NCI-H1694 treated with DMSO at 0.1 percent for 48 hours (cell line): ENCODE measurements at regions not wholly inside any gene's neighbourhood (a gene's known extent, or its start where the extent isn't known, plus 50 kb on each side); places are given as distances from the start of the nearest gene placed in this dataset.
"Not testable (repeated sequence)": the region's sequence is repeated elsewhere in the genome, so short reads cannot be mapped to it uniquely, and the experiment has no call there.

ENCODE experiments used
- DNase-seq: peaks from one replicate; lab custom pipeline; 2025; lab: John Stamatoyannopoulos, UW

DNA sequence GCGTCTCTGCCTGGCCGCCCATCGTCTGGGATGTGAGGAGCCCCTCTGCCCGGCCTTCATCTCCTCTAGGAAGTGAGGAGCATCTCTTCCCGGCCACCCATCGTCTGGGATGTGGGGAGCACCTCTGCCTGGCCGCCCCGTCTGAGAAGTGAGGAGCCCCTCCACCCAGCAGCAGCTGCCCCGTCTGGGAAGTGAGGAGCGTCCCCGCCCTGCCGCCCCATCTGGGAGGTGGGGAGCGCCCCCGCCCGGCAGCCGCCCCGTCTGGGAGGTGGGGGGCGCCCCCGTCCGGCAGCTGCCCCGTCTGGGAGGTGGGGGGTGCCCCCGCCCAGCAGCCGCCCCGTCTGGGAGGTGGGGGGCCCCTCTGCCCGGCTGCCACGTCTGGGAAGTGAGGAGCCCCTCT lies 153.7 kb upstream of the MYRIP start:
- not testable (repeated sequence) for DNase-seq

DNA sequence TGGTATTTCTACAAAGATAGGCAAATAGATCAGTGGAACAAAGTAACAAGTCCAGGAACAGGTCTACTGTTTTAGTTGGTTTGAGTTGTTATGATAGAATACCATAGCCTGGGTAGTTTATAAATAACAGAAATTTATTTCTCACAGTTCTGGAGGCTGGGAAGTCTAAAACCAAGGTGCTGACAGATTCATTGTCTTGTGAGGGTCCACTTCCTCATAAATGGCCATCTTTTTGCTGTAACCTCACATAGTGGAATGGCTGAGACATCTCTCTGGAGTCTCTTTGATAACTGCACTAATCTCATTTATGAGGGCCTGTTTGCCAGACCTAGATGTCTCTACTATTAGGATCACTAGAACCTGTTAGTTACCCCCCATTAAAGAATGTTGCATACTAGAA lies 152.3 kb upstream of the MYRIP start:
- no peak for DNase-seq

DNA sequence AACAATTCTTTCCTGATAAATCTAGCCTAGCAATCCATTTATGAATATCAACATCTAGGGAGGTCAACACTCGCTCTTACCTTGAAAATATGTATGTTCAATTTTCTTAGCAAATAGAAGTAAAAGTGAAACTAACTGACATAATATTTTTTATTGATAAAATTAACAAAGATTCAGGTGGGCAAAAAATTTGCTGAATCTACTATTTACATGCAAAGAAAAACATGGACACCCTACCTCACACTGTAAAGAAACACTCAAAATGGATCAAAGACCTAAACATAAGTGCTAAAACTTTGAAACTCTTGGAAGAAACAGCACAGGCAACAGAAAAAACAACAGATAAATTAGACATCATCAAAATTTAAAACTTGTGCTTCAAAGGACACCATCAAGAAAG lies 151.6 kb upstream of the MYRIP start:
- no peak for DNase-seq

DNA sequence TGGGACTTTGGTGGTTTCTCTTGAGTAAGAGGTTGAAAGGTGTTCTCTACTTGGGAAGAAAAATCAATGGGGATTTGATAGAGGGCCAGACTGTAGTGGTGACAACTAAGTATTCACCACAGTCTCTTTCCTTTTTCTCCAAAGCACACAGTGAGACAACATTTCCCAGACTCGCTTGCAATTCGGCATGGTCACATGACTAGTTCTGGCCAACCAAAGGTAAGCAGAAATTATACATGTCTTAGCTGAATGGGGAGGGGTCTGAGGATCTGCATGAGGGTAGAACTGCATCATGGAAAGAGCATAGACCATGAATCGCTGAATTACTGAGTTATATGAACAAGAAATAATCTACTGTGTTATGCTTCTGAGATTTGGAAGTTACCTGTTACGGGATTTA lies 144.5 kb upstream of the MYRIP start:
- no peak for DNase-seq

DNA sequence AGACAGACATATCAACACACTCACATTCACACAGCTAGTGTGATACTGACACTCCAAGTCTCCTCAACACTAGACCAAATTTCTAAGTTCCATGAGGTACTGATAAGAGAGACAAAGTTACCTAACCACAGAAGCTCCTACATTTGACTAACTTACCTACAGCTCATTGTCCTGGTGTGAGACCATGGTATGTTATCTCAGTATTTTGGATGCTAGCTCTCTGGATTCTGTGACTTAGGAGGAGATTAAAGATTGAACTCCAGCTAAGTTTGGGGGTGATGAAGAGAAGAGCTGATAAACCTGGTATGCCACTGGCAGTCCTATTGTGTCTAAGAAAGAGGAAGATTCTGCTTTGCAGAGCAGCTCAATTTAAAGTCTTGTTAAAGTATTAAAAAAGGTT lies 144.0 kb upstream of the MYRIP start:
- no peak for DNase-seq

DNA sequence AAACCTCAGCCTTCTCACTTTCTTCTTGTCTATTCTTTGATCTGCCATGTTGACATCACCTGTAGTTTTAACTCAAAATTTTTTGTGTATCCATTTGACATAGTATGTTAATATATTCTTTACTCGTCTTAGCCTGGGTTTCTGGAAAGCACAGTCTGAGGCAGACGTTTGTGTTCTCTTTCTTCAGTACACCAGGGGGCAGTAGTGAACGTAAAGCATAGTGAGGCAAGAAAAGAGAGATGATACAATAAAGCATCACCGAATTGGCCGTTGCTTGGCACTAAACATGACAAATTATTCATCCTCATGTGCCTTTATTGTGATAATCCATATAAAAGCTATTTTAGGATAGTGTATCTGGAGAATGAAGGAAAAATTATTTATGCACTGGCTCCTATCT lies 141.0 kb upstream of the MYRIP start:
- peak; percentile 0 for DNase-seq

DNA sequence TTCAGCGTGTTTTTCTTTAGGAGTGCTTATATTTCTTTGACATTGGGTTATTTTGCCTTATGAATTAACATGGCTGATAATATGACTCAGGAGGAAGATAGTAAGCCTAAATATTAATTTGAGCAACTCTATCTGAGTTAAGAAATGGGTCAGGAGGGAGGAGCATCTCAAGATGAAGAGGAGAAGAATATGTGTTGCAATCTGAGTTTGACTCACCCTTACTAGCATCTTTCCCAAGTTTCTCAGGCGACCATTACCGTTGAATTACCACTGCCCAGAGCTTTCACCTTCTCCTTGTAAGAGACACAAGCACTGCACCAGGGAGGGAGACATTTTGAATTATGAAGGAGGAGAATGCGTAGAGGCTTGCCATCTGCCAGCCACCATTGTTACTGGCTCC lies 138.3 kb upstream of the MYRIP start:
- DNase-seq: no peak

DNA sequence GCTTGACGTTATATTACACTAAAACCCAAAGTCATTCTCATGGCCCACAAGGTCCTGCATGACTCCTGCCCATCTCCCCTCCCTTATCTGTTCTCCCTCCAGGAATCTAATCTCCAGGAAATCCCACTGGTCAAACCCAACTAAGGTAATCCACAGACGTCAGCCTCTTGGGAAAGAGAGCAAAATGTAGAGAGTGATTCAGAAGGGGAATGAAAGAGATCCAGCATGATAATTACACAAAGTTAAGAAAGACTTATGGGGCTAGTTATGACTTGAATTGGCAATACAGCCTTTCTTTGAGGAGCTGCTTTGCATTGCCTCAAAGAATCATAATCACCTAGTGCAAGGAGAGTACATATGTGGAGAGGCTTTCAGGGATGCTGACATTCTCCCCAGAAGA lies 137.8 kb upstream of the MYRIP start:
- DNase-seq: no peak

DNA sequence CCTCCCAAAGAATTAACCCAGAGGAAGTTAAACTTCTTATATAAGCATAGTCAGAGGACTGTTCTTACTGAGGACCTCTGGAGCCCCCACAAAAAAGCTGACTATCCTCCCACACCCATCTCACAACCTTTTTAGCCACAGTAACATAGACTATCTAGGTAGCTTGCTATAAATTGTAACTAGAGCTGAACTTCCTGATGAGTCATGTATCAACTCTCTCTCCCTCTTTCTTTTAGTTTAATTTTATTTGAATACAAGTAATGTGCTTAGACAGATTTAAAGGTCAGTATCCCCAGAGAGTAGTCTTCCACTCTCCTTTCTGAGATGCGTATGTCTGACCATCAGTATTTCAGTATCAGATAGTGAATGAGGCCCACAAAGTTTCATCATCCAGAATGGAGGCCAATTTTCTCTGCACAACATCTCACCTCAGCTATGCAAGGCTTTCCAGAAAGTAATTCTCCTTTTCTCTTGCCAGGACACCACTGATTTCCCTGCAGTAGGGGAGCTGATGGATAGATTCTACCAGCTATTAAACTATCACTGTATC lies 104.0 kb upstream of the MYRIP start:
- no peak for DNase-seq

DNA sequence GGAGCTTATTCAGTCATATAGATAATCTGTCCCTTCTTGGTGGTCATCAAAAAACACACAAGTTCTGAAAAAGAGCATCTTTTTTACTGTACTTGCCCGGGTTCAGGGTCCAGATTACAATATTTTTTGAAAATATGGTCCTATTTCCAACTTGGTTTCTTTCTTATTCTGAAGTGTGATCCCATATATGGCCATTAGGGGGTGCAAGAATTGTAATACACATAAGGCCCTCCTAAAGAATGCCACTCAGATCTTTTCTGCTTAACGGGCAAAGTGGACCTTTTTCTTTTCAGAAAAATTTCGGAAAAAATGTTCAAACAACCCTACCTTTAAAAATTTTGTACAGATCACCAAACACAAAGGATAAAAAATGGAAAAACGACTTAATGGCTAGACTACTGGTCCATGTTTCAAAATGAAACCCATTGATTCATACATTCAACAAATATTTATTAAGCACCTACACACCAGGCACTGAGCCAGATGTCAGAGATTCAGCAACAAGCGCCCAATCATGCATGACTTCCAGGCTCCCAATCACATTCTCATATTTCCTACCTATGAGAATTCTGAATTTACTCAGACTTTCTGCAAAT lies 102.0 kb upstream of the MYRIP start:
- DNase-seq: no peak

DNA sequence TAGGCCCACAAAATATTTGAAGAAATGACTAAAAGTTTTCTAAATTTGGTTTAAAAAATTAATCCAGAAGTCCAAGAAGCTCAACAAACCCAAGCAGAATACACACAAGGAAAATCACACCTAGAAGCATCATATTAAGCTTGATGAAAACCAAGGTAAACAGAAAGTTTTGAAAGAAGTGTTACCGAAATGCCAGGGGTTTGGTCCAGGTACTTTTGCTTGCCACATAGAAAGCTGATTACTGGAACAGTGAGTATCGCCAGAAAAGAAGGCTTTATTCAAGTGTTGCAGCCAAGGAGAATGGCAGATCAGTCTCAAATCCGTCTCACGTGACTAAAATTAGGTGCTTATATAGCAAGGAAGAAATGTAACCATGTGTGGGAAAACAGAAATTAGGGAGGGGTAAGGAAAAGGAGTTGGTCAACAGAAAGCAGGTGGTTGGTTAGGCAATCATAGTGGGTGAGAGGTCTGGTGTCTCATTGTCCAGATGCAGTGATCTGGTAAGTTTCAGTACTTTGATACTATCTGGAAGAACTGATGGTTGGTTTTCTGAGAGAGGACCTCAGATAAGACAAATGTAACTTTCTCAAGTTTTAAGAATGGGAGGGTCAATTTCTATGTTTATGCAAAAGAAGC lies 96.9 kb upstream of the MYRIP start:
- no peak for DNase-seq

DNA sequence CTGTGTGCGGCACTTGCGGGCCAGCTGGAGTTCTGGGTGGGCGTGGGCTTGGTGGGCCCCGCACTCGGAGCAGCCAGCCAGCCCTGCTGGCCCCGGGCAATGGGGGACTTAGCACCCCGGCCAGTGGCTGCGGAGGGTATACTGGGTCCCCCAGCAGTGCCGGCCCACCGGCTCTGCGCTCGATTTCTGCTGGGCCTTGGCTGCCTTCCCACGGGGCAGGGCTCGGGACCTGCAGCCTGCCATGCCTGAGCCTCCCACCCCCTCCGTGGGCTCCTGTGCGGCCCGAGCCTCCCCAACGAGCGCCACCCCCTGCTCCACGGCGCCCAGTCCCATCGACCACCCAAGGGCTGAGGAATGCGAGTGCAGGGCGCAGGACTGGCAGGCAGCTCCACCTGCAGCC lies 96.1 kb upstream of the MYRIP start:
- not testable (repeated sequence) for DNase-seq

DNA sequence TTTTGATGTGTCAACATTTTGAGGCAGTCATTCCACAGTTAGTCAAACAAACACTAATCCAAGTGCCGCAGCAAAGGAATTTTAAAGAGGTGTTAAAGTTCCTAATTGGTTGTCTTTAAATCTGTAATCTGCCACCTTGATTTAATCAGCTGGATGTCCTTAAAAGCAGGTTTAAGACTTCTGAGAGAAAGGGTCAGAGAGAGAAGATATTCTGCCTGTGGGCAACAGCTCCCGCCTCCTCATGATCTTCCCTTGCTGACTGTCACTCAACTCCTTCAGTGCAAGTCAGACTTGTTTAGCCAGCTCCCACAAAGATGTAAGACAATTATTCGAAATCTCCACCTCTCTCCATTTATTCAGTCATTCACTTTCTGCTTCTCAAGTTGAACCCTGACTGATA lies 92.6 kb upstream of the MYRIP start:
- DNase-seq: no peak

DNA sequence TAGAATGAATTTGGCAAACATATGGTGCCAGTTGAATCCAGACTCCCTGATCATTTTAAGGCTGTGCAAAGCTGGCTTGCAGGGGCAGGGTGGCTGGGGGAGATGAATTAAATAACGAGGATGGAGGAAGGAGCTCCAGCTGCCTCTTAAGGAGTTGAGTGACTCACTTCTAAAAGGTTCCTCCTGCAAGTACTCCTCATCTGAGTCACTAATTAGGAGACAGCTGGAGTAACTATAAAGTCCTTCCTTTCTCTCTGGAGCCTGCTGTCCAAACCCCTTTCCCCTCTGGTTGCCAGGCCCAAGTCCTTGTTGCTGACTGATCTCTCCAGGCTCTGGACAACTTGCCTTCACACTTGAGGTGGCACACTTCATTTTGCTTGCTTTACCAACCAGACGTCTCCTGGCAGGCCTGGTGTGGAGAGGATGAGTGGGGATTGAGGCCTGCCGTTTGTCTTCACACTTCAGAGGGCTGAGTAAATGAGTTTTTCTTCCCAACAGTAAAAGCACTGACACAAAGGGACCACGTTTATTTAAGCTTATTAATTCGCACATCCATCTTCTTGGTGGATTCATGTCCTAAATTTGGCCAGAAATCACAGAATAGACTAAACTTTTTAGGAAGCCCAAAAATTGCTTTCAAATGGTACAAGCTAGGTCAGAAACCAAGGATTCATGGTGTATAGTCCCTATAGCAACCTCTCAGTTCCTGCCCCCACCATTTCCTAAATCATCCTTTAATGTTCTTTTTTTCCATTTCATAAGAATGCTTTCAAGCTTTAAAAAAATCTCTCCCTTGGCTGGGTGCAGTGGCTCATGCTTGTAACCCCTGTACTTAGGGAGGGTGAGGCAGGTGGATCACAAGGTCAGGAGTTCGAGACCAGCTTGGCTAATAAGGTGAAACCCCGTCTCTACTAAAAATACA lies 90.5 kb upstream of the MYRIP start:
- no peak for DNase-seq

DNA sequence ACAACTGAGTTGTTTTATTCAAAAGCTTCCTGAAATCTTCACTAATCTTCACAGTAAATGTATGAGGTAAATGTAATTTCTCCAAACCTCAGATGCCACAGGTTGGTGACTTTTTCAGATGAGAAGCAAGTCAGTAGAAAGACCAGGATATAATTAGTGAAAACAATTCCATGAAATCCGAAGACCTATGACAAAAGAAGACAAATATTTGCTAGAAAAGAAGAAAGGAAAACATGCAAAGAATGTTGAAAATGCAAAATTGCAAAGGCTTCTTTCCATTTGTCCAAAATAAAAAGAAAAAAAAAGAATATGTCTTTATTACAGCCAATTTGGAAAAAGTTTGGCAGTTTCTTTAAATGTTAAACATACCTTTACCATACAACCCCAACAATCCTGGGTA lies 88.3 kb upstream of the MYRIP start:
- DNase-seq: no peak

DNA sequence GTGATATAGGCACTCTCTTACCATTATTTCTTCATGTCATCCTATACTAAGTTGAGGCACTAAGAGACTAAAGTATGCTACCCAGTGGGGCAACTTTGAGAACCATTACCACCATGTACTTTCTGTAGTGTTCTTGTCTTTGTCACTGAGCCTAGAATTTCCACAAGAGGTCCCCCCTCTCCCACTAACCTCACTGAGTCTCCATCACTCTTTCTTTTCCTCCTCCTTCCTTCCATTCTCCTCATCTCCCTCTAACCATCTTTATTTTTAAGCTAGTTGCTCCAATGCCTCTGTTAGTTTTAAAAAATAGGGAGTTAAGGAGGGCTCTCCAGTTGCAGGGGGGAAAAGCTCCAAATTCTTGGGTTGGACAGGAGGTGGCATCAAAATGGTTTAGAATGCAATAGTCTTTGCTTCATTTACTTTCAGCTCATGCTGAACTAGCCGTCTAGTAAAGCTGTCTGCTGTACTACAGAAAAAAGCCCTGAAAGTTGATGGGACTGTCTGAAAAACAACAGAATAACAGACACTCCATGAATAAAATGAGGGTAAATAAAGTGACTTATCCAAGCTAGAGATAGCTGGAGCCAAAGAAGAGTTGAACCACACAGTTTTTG lies 85.1 kb upstream of the MYRIP start:
- no peak for DNase-seq

DNA sequence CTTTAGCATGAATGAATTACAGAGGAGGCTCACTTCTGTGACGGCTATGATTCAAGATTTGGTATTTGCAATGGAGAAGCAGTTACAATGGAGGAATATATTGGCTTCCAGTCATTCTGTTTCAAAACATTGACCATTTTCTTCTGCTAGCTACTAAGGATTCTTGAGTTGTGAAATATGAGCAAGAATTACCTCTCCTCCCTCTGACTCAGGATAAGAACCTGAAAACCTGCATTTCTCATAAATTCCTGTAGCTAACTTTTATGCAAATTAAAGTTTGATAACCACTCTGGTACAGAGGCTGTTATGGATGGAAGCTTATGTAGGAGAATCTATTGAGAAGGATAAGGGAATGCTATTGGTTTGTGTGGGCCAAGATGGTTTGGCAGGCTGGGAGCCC lies 84.1 kb upstream of the MYRIP start:
- DNase-seq: no peak

DNA sequence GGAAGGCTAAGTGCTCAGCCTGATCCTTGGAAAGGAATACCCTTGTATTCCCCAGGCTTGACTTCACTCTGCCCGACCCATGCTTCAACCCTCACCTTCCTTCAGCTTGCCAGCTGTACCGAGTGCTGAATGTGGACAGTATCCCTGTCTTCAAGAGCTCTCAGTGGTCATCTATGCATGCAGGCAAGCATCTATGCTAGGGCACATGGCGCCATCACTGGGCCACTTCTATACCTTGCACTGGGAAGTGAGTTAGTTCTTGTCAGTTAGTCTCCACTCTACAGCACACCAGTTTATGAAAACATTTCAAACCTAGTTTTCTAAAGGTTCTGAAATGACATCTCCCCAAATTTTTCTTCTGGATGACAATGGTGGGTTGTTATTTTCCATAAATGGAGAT lies 82.0 kb upstream of the MYRIP start:
- no peak for DNase-seq

DNA sequence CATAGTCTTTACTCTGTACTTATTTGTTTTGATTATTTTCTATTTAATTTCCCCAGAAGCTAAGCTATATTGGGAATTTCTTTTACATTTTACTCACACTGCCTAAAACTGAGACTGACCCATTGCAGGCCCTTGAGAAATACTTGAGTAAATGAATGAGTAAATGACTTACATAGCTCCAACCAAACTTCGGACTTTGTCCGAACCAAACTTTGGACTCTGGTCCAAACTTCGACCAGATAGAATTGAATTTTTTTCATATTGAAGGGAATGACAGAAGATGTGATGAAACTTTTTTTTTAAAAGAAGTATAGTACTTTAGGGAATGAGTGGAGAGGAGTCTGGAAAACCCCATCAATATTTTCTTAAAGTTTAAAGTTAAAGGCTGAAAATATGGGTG lies 75.6 kb upstream of the MYRIP start:
- no peak for DNase-seq

DNA sequence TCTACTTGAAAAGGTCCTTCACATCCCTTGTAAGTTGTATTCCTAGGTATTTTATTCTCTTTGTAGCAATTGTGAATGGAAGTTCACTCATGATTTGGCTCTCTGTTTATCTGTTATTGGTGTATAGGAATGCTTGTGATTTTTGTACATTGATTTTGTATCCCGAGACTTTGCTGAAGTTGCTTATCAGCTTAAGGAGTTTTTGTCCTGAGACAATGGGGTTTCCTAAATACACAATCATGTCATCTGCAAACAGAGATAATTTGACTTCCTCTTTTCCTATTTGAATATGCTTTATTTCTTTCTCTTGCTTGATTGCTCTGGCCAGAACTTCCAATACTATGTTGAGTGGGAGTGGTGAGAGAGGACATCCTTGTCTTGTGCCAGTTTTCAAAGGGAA lies 69.8 kb upstream of the MYRIP start:
- DNase-seq: not testable (repeated sequence)

DNA sequence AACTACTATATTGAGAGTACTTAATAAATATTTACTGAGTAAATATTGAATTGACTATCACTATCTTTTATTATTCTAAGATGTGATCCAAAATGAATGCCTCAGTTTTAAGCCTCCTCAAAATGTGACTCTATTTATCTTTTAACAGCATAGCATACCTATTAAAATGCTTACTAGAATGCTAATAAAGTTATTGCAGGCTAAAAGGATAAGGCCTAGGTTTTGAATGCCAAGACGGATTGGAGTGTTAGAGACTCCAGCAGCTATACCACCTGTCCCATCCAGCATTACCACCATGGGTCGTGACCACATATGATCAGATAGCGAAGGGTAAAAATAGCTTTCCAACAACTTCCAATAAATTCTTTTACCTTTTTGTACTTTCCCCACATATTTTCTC lies 64.7 kb upstream of the MYRIP start:
- DNase-seq: no peak

DNA sequence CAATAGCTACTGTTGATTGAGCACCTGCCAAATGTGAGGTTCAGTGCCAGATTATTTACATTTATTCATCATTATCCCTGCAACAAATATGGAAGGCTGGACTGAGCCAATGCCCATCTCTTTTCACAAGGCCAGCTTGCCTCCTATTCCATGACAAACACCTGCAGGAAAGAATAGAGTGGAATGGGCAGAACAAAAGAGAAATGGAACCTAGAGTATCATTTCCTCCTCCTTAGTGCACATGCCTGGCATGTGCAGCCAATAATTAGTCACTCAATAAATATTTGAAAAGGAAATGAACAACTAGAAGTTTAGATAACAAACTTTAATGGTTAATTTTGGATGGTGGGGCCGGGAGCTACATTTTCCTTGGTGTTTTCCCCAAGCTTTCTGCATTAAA lies 61.4 kb upstream of the MYRIP start:
- no peak for DNase-seq

DNA sequence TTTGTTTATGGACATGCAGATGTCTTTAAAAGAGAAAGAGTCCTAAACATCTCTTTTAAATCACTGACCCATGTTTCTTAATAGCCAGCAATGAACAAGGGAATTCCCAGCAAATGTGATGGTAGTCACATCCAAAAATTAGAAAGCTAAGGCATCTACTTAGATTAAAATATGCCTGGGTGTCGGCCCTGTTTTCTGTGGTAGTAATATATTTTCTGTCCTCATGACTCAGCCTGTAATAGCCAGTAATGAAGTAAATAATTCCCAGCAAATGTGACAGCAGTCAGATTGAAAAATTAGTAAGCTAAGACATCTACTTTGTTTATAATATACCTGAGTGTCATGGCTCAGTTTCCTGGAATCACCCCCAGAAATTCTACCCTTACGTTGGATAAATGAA lies 60.6 kb upstream of the MYRIP start:
- DNase-seq: no peak
